ENCODE measurements at regions not wholly inside any gene's neighbourhood (a gene's known extent, or its start where the extent isn't known, plus 50 kb on each side); places are given as distances from the start of the nearest gene placed in this dataset.

GRCh38 chr11:10394229-10395101 lies 60.6 kb upstream of the AMPD3 start:
- DNase-seq (ENCODE audit: low read depth, low spot score), result no peak
- H3K27ac ChIP-seq (ENCODE audit: low read length), result no peak overlapping the region
- in situ Hi-C loops (cut with HindIII; ENCODE audit: low pct_unique_long_range_greater_than_20kb, low sequenced_read_pairs) (no loop called here), intact Hi-C loops (cut with micrococcal nuclease; ENCODE audit: unreplicated experiment) (no loop called here)
- CTCF ChIA-PET, result no interaction called here
- no TSS peak for BruUV-seq (replicated peaks)
- H3K9me3 ChIP-seq (ENCODE audit: control insufficient read depth, insufficient read depth, low read depth, low read length), result no peaks in the 10 kb centered on the region; the same call in 1 of the 2 replicates
- H3K4me3 ChIP-seq (ENCODE audit: low read depth in 2 of 2, low read length in 2 of 2), result no peak overlapping the region
- no peak for TF ChIP-seq POLR2AphosphoS5 (IDR thresholded peaks at IDR 0.05; ENCODE audit: low read depth, low read length)
- TF ChIP-seq, protein P1, sequence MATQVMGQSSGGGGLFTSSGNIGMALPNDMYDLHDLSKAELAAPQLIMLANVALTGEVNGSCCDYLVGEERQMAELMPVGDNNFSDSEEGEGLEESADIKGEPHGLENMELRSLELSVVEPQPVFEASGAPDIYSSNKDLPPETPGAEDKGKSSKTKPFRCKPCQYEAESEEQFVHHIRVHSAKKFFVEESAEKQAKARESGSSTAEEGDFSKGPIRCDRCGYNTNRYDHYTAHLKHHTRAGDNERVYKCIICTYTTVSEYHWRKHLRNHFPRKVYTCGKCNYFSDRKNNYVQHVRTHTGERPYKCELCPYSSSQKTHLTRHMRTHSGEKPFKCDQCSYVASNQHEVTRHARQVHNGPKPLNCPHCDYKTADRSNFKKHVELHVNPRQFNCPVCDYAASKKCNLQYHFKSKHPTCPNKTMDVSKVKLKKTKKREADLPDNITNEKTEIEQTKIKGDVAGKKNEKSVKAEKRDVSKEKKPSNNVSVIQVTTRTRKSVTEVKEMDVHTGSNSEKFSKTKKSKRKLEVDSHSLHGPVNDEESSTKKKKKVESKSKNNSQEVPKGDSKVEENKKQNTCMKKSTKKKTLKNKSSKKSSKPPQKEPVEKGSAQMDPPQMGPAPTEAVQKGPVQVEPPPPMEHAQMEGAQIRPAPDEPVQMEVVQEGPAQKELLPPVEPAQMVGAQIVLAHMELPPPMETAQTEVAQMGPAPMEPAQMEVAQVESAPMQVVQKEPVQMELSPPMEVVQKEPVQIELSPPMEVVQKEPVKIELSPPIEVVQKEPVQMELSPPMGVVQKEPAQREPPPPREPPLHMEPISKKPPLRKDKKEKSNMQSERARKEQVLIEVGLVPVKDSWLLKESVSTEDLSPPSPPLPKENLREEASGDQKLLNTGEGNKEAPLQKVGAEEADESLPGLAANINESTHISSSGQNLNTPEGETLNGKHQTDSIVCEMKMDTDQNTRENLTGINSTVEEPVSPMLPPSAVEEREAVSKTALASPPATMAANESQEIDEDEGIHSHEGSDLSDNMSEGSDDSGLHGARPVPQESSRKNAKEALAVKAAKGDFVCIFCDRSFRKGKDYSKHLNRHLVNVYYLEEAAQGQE (IDR thresholded peaks at IDR 0.05; ENCODE audit: insufficient read depth in 1 of 2, low read depth in 2 of 2, low read length in 1 of 2), result no peak
- TF ChIP-seq CTCF (IDR thresholded peaks at IDR 0.05), result no peak
- TF ChIP-seq TCF7L2 (IDR thresholded peaks at IDR 0.05; ENCODE audit: low read depth, low read length), result no peak
- TF ChIP-seq SIN3A (IDR thresholded peaks at IDR 0.05; ENCODE audit: borderline replicate concordance, insufficient read depth, low read depth, low read length), result no peak
- no peaks in the 10 kb centered on the region for H3K36me3 ChIP-seq (ENCODE audit: control insufficient read depth, insufficient read depth, low read length)
- ATAC-seq, result no peak
- no peaks in the 10 kb centered on the region for H3K4me1 ChIP-seq (ENCODE audit: control insufficient read depth, insufficient read depth, low read length)
- no peaks in the 10 kb centered on the region for H3K27me3 ChIP-seq (ENCODE audit: control insufficient read depth, insufficient read depth, low read length)
- POLR2A ChIA-PET, result no interaction called here

- no peak for ATAC-seq
- H3K9me3 ChIP-seq (ENCODE audit: control insufficient read depth, insufficient read depth, low read depth, low read length), result no peaks in the 10 kb centered on the region; the same call in 1 of the 2 replicates
- intact Hi-C loops (cut with micrococcal nuclease; ENCODE audit: unreplicated experiment), result no loop called here
- H3K27me3 ChIP-seq (ENCODE audit: control insufficient read depth, insufficient read depth, low read length), result no peaks in the 10 kb centered on the region
- H3K27ac ChIP-seq (ENCODE audit: low read length), result no peak overlapping the region
- no TSS peak for BruUV-seq (replicated peaks)
- no peak overlapping the region for H3K4me3 ChIP-seq (ENCODE audit: low read depth in 2 of 2, low read length in 2 of 2)
- no peaks in the 10 kb centered on the region for H3K4me1 ChIP-seq (ENCODE audit: control insufficient read depth, insufficient read depth, low read length)
- CTCF ChIA-PET, result no interaction called here
- DNase-seq (ENCODE audit: low read depth, low spot score), result no peak
- POLR2A ChIA-PET, result no interaction called here
- TF ChIP-seq, protein P1 (IDR thresholded peaks at IDR 0.05; ENCODE audit: insufficient read depth in 1 of 2, low read depth in 2 of 2, low read length in 1 of 2), result no peak
- TF ChIP-seq POLR2AphosphoS5 (IDR thresholded peaks at IDR 0.05; ENCODE audit: low read depth, low read length) (no peak), TCF7L2 (IDR thresholded peaks at IDR 0.05; ENCODE audit: low read depth, low read length) (no peak), CTCF (IDR thresholded peaks at IDR 0.05) (no peak), SIN3A (IDR thresholded peaks at IDR 0.05; ENCODE audit: borderline replicate concordance, insufficient read depth, low read depth, low read length) (no peak)
- in situ Hi-C loops (cut with HindIII; ENCODE audit: low pct_unique_long_range_greater_than_20kb, low sequenced_read_pairs), result no loop called here
- no peaks in the 10 kb centered on the region for H3K36me3 ChIP-seq (ENCODE audit: control insufficient read depth, insufficient read depth, low read length)
These were observed 59.7 kb upstream of the AMPD3 start for GRCh38 chr11:10395166-10395897.
